ENCODE measurements at regions not wholly inside any gene's neighbourhood (a gene's known extent, or its start where the extent isn't known, plus 50 kb on each side); places are given as distances from the start of the nearest gene placed in this dataset.

- no peak for TF ChIP-seq USF2 (IDR thresholded peaks at IDR 0.05; ENCODE audit: borderline replicate concordance, low read depth, low read length)
- TF ChIP-seq EP300 (IDR thresholded peaks at IDR 0.05; ENCODE audit: borderline replicate concordance in 1 of 2, low read depth in 1 of 2, low read length in 1 of 2) = no peak
- TF ChIP-seq YY1 (IDR thresholded peaks at IDR 0.05; ENCODE audit: low read depth) = no peak
- no peak for TF ChIP-seq CTCF (IDR thresholded peaks at IDR 0.05)
- TF ChIP-seq TAF1 (IDR thresholded peaks at IDR 0.05; ENCODE audit: borderline replicate concordance, low read depth, low read length) = no peak
- TF ChIP-seq IRF3 (IDR thresholded peaks at IDR 0.05; ENCODE audit: low read depth, low read length) = no peak
- no peak for TF ChIP-seq MXI1 (IDR thresholded peaks at IDR 0.05; ENCODE audit: low read depth, low read length)
- no peak for TF ChIP-seq GATA2 (CRISPR knock-in tag; IDR thresholded peaks at IDR 0.05)
- no peak for TF ChIP-seq REST (IDR thresholded peaks at IDR 0.05; ENCODE audit: low read depth, low read length)
- TF ChIP-seq ZBTB33 (IDR thresholded peaks at IDR 0.05; ENCODE audit: borderline replicate concordance, low read depth) = no peak
- no peak for TF ChIP-seq RFX5 (IDR thresholded peaks at IDR 0.05; ENCODE audit: low read length)
- TF ChIP-seq RAD21 (IDR thresholded peaks at IDR 0.05; ENCODE audit: low read length) = no peak
Observed at GRCh38 chr1:84742653-84743052, 52.4 kb upstream of the SSX2IP start.
